Progenitor cell of endocrine pancreas (in vitro differentiated cells): ENCODE measurements at regions not wholly inside any gene's neighbourhood (a gene's known extent, or its start where the extent isn't known, plus 50 kb on each side); places are given as distances from the start of the nearest gene placed in this dataset.
"Not testable (repeated sequence)": the region's sequence is repeated elsewhere in the genome, so short reads cannot be mapped to it uniquely, and the experiment has no call there.

Experiments
- DNase-seq: peaks from one replicate; pipeline ENCODE4 v3.0.0; 2021; ENCODE audit warnings: low spot score; ENCODE audit not compliant: unreplicated experiment
- H3K27ac Mint-ChIP-seq: 2 replicates; pipeline ENCODE4 v1.8.0; 2021; ENCODE audit warnings: mild to moderate bottlenecking, moderate library complexity, mixed read lengths
- H3K27me3 Mint-ChIP-seq: 2 replicates; pipeline ENCODE4 v1.8.0; 2021; ENCODE audit warnings: mixed read lengths
- H3K36me3 Mint-ChIP-seq: 2 replicates; pipeline ENCODE4 v1.8.0; 2022; ENCODE audit warnings: mixed read lengths; ENCODE audit not compliant: insufficient read depth
- H3K4me1 Mint-ChIP-seq: 2 replicates; pipeline ENCODE4 v1.8.0; 2021; ENCODE audit warnings: low read depth, mixed read lengths
- H3K4me3 Mint-ChIP-seq: 2 replicates; pipeline ENCODE4 v1.8.0; 2021; ENCODE audit warnings: low read depth, mild to moderate bottlenecking, moderate library complexity, mixed read lengths
- H3K9me3 Mint-ChIP-seq: 2 replicates; pipeline ENCODE4 v1.8.0; 2021; ENCODE audit warnings: low read depth, mixed read lengths
- CTCF ChIP-seq: fragments of 200-600 bp; sonication (generic); IDR thresholded peaks from one replicate; pipeline ENCODE4 v1.5.0; 2021; ENCODE audit warnings: antibody characterized with exemption, mild to moderate bottlenecking; ENCODE audit not compliant: unreplicated experiment

DNA sequence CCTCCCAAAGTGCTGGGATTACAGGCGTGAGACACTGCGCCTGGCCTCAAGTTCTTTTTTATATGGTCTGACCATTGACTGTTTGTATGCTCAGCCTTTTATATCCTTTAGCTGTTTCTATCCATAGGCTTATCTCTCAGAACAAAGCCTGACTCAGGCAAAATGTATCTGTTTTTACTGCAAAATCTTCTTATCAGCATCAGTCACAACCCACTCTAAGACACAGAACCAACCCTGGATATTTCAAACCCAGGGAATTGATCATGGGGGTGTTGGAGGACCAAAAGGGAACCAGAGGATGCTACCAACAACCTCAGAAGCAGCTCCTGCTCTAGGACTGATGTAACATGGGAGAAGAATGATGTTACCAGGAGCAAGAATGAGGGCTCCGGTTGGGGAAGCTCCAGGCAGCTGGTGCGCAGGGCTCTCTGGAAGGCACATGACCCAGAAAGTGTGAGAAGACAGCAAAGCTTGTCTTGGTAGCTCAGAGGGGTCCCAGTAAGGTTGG lies 75.3 kb upstream of the NCK2 start:
- no peak for TF ChIP-seq CTCF
- H3K27me3 Mint-ChIP-seq: no peaks in the 10 kb centered on the region

DNA sequence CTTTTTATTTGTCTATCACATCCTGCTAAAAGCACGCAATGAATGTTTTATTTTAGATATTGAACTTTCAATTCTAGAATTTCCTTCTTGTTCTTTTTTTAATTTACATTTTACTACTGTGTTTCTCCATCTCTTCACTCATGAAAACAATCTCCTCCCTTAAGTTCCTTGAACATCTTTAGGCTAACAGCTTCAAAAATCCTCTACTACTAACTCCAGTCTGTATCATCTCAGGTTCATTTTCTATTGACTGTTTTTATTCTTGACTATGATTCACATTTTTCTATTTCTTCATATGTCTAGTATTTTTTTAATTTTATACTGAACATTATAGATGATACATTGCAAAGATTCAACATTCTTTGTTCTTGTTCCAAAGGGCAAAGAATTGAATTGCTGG lies 79.2 kb upstream of the NCK2 start:
- Mint-ChIP-seq H3K27ac (no peak overlapping the region), H3K4me3 (no peak overlapping the region), H3K36me3 (no peaks in the 10 kb centered on the region), H3K4me1 (no peaks in the 10 kb centered on the region), H3K9me3 (peaks cover 34% of the 10 kb centered on the region), H3K27me3 (no peaks in the 10 kb centered on the region)
- no peak for DNase-seq
- no peak for TF ChIP-seq CTCF

More for the DNA sequence above, 75.3 kb upstream of the NCK2 start:
- Mint-ChIP-seq H3K9me3 (peaks cover 20% of the 10 kb centered on the region), H3K4me1 (no peaks in the 10 kb centered on the region), H3K4me3 (no peak overlapping the region), H3K27ac (no peak overlapping the region), H3K36me3 (no peaks in the 10 kb centered on the region)
- DNase-seq: no peak

- H3K4me1 Mint-ChIP-seq: no peaks in the 10 kb centered on the region
- no peak overlapping the region for H3K4me3 Mint-ChIP-seq
- no peaks in the 10 kb centered on the region for H3K36me3 Mint-ChIP-seq
- no peak for DNase-seq
- TF ChIP-seq CTCF: no peak
- H3K27ac Mint-ChIP-seq: no peak overlapping the region
- peaks cover 22% of the 10 kb centered on the region for H3K9me3 Mint-ChIP-seq
- H3K27me3 Mint-ChIP-seq: no peaks in the 10 kb centered on the region
Observed at GRCh38 chr2:105660489-105660888, 84.2 kb upstream of the NCK2 start.

DNA sequence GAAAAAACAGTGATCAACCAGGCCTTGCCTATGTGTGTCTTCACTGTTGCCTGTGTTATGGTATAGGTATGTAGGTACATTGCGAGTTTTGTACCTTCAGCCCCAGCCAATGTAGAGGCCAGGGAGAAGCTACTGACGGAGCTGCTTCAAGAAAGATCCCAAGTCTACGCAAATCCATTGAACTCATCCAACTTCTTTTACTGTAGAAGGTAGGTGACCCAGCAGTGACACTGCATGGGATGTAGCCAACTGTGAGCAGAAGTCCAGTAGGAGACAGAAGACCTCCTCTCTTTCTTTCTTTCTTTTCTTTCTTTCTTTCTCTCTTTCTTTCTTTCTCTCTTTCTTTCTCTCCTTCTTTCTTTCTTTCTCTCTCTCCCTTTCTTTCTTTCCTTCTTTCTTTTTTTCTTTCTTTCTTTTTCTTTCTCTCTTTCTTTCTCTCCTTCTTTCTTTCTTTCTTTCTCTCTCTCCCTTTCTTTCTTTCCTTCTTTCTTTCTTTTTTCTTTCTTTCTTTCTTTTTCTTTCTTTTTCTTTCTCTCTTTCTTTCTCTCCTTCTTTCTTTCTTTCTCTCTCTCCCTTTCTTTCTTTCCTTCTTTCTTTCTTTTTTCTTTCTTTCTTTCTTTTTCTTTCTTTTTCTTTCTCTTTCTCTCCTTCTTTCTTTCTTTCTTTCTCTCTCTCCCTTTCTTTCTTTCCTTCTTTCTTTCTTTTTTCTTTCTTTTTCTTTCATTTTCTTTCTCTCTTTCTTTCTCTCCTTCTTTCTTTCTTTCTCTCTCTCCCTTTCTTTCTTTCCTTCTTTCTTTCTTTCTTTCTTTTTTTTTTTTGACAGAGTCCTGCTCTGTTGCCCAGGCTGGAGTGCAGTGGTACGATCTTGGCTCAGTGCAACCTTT lies 88.7 kb upstream of the NCK2 start:
- not testable (repeated sequence) for H3K27me3 Mint-ChIP-seq, H3K36me3 Mint-ChIP-seq, H3K9me3 Mint-ChIP-seq, H3K4me1 Mint-ChIP-seq, H3K4me3 Mint-ChIP-seq, H3K27ac Mint-ChIP-seq, DNase-seq

- no peak for DNase-seq
- H3K27ac Mint-ChIP-seq: no peak overlapping the region
- peaks cover 4% of the 10 kb centered on the region for H3K27me3 Mint-ChIP-seq
- H3K4me1 Mint-ChIP-seq: peaks cover 2% of the 10 kb centered on the region
- no peaks in the 10 kb centered on the region for H3K9me3 Mint-ChIP-seq
- no peak for TF ChIP-seq CTCF
- no peak overlapping the region for H3K4me3 Mint-ChIP-seq
- H3K36me3 Mint-ChIP-seq: no peaks in the 10 kb centered on the region
Observed at GRCh38 chr2:105655244-105655643, 89.5 kb upstream of the NCK2 start.
